Germinal center (tissue), 1 donor: ENCODE measurements at regions not wholly inside any gene's neighbourhood (a gene's known extent, or its start where the extent isn't known, plus 50 kb on each side); places are given as distances from the start of the nearest gene placed in this dataset.
"Not testable (repeated sequence)": the region's sequence is repeated elsewhere in the genome, so short reads cannot be mapped to it uniquely, and the experiment has no call there.

Source experiments
- DNase-seq: peaks from one replicate; pipeline ENCODE4 v3.0.0; 2012; ENCODE audit warnings: mixed read lengths, low spot score

DNA sequence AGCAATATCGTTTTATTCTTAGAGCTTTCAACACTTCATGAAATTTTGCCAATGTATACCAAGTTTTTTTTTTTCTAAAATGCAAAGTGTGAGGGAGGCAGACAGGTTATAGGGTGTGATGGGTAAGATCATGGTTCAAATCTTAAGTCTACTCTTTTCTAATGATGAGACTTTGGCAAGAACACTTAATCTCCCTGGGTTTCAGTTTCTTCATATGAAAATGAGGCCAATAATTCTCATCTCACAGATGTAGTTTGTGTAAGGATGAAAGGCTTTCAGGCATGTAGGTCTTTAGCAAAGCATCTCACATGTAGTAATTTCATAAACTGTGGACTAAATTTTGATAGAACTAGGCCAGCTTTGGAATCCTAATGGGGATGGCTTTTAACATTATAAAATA, 457.1 kb downstream of the QKI start:
- no peak for DNase-seq

- DNase-seq = no peak
Measured at GRCh38 chr6:163867518-163868292, 453.2 kb downstream of the QKI start.

DNA sequence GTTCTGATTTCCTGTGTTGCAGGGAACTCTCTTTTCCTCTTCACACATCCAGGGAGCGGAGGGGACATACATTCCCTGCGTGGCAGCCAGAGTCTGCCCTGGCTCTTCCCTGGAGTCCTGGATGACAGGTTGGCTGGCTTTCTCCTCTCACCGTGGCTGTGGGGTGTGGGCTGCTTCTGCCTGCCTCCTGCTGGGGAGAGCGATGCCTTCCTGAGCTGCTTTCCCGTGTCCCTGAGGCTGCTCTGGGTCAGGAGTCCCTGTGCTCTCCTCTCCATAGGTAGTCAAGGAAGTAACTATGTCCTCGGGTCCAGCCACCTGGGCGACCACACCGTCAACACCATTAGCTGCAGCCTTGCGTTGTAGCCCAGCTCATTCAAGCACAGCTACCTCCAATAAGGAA, 451.7 kb downstream of the QKI start:
- no peak for DNase-seq

DNA sequence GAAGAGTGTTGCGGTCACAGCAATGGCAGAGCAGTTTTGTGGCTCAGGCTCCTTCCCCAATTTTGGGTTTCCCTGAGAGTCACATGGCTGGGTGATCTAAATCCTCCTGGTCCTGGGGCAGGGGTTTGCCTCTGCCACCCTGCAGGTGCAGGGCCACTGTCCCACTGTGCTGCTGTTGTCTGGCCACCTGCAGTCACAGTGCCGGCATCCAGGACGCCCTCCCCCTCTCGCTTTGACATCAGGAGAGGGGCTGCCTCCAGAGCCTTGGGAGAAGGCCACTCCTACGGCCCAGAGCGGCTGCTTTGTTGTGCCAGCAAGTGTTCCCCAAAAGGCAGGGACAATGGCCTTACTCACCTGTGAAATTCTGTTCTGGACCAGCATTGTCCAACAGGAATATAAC, 449.0 kb downstream of the QKI start:
- DNase-seq = no peak

- no peak for DNase-seq
Measured at GRCh38 chr6:163862701-163863100, 448.2 kb downstream of the QKI start.

DNA sequence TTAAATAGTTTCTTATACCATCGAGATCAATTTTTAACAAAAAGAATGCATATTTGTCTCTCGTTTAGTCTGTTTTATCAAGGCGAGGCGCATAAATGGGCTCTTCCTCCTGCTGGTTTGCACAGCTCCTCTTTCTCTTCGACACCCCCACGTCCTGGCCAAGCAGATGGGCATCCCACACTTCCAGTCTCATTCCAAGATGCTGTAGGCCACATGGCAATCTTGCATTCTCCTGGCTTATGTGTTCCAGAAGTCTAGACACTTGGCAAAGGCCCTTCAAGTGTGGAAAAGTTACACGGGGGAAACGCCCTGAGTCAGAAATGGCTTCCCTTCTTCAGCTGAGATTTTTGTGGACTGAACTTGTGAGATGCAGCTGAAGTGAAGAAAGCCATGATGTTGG, 447.1 kb downstream of the QKI start:
- no peak for DNase-seq

DNA sequence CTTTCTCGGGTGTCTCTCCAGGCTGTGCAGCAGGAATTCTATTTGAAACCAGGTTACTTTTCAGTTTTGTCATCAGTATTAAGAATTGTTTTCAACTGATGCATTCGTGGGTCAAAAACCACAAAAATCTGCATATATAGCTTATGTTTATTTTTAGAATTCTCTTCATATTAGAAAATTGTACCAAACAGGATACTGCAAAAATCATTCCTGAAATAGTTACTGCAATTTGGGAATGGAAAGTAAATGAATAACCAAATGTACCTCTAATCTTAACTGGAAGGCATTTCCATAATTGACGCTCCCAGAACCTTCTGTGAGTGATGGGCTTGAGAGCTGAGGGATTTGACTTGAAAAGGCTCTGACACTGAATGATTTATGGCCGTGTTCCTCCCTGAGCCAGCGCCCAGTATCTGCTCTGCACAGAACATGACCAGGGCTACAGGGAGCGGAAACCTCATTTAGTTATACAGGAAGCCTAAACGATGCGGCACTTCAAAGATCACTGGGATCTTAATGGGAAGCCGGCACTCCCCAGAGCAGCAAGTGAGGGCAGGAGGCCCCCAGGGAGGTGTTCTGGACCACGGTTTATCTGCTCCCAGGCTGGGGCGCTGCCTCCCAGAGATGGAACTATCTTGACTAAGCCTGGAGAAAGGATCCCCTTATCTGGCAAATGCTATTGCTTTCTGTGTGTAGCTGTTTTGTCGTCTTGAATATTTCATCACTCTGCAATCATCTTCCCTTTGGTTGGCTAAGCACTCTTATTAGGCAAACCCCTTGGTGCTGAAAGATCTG, 446.0 kb downstream of the QKI start:
- no peak for DNase-seq

GRCh38 chr6:163858870-163859269, 444.4 kb downstream of the QKI start:
- DNase-seq = not testable (repeated sequence)

DNA sequence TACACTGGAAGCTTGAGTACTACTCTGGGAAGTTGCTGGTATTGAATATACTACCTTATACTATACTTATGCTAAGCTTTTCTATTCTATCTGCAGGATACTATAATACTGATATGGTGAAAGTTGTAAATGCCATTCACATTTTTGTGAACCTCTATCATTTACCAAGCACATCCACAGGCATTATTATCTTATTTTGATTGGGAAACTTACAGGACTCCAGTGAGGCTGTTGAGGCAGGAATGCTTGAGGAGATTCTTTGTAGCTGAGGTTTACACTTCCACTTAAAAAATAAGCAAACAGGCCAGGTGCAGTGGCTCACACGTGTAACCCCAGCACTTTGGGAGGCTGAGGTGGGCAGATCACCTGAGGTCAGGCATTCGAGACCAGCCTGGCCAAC, 442.9 kb downstream of the QKI start:
- no peak for DNase-seq

DNA sequence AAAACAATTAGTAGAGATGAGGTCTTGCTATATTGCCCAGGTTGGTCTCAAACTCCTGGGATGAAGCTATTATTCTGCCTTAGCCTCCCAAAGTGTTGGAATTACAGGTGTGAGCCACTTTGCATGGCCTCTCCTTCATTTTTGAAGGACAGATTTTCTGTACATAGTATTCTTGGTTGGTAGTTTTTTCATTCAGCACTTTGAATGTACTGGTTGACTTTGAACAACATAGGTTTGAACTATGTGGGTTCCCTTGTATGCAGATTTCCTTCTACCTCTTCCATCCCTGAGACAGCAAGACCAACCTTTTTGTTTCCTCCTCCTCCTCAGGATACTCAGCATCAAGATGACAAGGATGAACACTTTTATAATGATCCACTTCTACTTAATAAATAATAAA, 436.4 kb downstream of the QKI start:
- DNase-seq = no peak

- no peak for DNase-seq
Measured at GRCh38 chr6:163844761-163845160, 430.2 kb downstream of the QKI start.

GRCh38 chr6:163844357-163844756, 429.8 kb downstream of the QKI start:
- DNase-seq = no peak

DNA sequence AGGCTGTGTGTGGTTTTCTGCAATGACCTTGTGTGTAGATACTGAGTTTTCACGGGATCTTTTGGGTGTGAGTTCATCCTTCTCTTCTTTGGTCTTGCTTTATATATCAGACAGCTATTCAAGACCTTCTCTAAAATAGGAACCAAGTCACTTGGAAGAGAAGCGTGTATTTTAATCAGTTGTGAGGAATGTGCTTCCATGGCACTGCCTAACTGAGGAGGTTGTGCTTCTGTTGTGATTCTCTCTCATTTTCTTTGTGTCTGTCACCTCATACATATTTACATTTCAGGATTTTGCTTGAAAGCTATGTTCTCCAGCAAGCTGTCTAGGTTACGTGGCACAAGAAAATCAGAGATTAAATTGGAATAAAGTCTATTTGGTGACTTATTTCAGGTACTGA, 428.7 kb downstream of the QKI start:
- no peak for DNase-seq

DNA sequence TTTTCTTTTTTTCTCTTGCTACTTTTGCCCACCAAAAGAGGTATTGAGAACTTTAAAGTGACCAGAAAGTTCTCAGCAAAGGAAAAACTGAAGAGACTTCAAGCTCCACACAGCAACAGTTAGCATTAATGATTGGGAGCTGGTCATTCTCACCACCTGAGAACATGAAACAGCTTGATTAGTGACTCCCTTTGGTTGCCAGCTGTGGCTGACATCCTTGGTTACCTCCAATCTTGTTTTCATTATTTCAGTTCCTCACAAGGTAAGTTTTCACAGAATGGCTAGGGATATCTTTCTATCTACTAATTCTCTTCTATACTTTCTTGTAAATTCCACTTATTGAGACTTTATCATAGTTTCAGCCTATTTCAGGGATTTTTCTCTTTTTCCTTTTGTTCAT, 427.9 kb downstream of the QKI start:
- DNase-seq = no peak

- no peak for DNase-seq
Measured at GRCh38 chr6:163841733-163842132, 427.2 kb downstream of the QKI start.

GRCh38 chr6:163841326-163841725, 426.8 kb downstream of the QKI start:
- DNase-seq = no peak

DNA sequence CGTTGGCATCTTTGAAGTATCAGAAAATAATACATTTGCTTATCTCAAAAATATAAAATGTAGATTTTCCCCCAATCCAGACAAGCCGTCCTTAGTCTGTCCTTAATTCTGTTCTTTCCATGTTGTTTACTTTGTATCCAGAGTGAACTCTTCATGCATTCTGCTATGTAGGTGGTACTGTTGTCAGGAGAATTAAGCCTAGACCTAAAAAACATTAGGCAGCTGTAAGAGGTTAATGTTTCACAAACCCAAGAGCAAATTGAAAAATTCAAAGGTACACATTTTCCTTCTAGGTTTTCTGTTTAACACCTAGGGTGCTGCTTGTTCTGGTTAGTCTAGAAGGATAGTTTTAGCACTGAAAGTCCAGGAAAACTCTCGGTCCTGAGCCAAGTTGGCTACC, 426.4 kb downstream of the QKI start:
- DNase-seq = no peak

GRCh38 chr6:163839296-163839695, 424.8 kb downstream of the QKI start:
- no peak for DNase-seq

GRCh38 chr6:163837691-163838431, 423.3 kb downstream of the QKI start:
- no peak for DNase-seq

DNA sequence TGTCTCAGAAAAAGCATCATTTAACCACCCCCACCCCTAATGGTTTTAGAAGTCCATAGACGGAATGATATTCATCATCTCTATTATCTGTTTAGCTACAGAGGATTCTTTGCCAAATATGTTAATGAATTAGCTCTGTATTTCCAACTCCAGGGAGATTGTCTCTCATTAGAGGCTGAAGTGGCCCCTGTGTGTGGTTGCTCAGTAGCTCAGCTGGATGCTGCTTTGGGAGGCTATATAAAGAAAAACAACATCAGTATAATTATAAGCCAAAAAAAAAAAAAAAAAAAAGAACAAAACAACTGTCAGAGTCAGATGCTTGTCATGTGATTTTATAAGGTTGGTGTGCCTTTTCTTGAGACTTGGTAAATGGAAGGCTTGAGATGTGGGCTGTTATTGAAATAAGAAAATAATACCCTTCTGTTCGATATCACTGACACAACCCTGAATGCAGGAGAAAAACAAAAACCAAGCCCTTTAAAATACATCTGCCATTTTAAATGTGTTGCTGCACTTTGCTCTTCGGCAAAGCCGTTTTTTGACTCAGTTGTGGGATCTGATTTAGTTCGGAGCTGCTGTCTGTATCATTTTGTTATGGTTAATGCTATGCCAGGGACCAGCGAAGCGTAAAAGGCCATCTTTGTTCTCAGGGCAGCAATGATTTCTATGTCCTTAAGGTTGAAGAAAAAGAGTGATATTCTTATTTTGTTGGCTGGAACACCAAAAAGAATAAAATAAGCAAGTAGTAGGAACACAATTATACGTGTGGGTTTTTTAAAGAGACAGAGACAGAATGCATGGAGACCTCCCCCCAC, 422.6 kb downstream of the QKI start:
- DNase-seq = no peak

- DNase-seq = no peak
Measured at GRCh38 chr6:163835439-163836171, 421.1 kb downstream of the QKI start.
